ENCODE measurements at regions not wholly inside any gene's neighbourhood (a gene's known extent, or its start where the extent isn't known, plus 50 kb on each side); places are given as distances from the start of the nearest gene placed in this dataset.

DNA sequence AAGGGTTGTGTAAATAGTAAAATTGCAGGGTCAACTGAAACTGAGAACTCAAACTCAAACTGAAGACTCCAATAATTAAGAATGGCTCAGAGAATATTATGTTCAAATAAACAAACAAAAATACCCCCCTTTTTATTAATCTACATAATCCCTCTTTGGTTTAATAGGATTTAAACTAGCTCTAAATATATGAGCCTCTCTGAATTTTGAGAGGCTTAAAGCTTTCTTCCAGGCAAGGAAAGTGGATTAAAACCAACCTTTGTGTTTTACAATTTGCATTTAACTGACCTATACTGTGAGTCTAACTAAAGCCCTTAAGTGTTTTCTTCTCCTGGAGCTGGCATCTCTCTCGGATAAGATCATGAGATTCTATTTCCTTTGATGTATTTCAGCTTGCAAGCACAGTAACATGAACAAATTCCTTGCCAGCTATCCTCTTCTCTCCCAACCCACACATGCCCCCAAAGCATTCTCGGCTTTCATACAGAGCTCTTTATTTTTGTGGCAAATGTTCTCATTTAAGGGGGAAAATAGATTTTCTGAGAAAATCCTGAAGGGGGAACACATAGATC lies 1310.8 kb upstream of the AGA start:
- TF ChIP-seq POLR2A (IDR thresholded peaks at IDR 0.05; ENCODE audit: low read depth, low read length) = no peak
- no peak for TF ChIP-seq POLR2AphosphoS5 (IDR thresholded peaks at IDR 0.05; ENCODE audit: low read depth, low read length)
